ENCODE measurements at regions not wholly inside any gene's neighbourhood (a gene's known extent, or its start where the extent isn't known, plus 50 kb on each side); places are given as distances from the start of the nearest gene placed in this dataset.

- Histone ChIP-seq H3K27me3 (peaks cover 0 to 5% (median 0%) of the 10 kb centered on the region in 7 donors), H3K9me3 (no peaks in the 10 kb centered on the region), H3K27ac (no peak overlapping the region), H3K36me3 (no peaks in the 10 kb centered on the region), H3K4me3 (no peak overlapping the region), H3K4me1 (no peaks in the 10 kb centered on the region)
- no peak for DNase-seq
- TF ChIP-seq CTCF (IDR thresholded peaks at IDR 0.05) = no peak
- intact Hi-C loops (cut with DNase I) = no loop called here
- 56 to 68% methylated on average over 1 of the region's 1 CpG for WGBS, 2 donors
- ATAC-seq = no peak
Measured at GRCh38 chr5:88092358-88092757, 176.3 kb downstream of the TMEM161B start.

GRCh38 chr5:88090506-88090905, 178.1 kb downstream of the TMEM161B start:
- Histone ChIP-seq H3K4me3 (no peak overlapping the region), H3K9me3 (no peaks in the 10 kb centered on the region), H3K4me1 (no peaks in the 10 kb centered on the region), H3K27ac (no peak overlapping the region), H3K36me3 (no peaks in the 10 kb centered on the region), H3K27me3 (peaks cover 0 to 5% (median 0%) of the 10 kb centered on the region in 7 donors)
- DNase-seq (no peak), ATAC-seq (no peak)
- TF ChIP-seq CTCF (IDR thresholded peaks at IDR 0.05) = no peak
- WGBS, 2 donors = 84 to 88% methylated on average over 2 of the region's 2 CpGs
- intact Hi-C loops (cut with DNase I) = no loop called here

DNA sequence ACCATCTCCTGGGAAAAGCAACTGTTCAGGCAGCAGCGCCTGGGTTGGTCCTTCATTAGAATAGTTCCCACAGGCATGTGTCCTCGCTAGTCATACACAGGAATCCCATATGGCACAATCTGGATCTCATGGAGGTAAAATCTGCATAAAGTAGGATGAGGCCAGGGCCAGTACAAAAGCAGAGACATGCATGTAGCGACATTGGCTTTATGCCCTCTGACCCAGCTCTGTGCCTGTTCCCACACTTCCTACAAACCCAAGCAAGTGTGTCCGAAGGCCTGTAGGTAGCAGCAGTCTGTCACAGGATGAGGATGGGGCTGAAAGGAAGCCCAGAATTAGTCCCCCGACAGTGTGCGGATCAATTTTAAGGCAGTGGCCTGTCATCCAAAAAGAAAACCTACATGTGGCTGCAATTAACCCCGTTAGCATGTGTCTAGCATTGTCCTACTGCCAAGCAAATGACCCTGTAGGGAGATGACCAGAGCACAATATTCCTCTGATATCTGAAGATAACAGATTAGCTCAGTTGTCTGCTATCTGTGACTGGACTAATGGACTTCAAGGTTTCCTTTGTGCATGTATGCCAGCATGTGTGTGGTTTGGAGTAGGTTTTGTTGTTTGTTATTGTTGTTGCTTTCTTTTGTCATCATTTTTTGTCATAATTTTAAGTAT, 178.8 kb downstream of the TMEM161B start:
- H3K27me3 ChIP-seq = peaks cover 0 to 5% (median 0%) of the 10 kb centered on the region in 7 donors
- 68 to 71% methylated on average over 7 of the region's 7 CpGs for WGBS, 2 donors
- no peak for TF ChIP-seq CTCF (IDR thresholded peaks at IDR 0.05)
- no peaks in the 10 kb centered on the region for H3K9me3 ChIP-seq
- intact Hi-C loops (cut with DNase I) = no loop called here
- H3K36me3 ChIP-seq = no peaks in the 10 kb centered on the region
- ATAC-seq (no peak), DNase-seq (no peak)
- no peak overlapping the region for H3K4me3 ChIP-seq
- no peak overlapping the region for H3K27ac ChIP-seq
- no peaks in the 10 kb centered on the region for H3K4me1 ChIP-seq

- no peaks in the 10 kb centered on the region for H3K36me3 ChIP-seq
- ATAC-seq = no peak
- TF ChIP-seq CTCF (IDR thresholded peaks at IDR 0.05) = no peak
- H3K9me3 ChIP-seq = no peaks in the 10 kb centered on the region
- no peaks in the 10 kb centered on the region for H3K4me1 ChIP-seq
- WGBS, 2 donors = 63 to 69% methylated on average over 5 of the region's 5 CpGs
- H3K27me3 ChIP-seq = peaks cover 0 to 5% (median 0%) of the 10 kb centered on the region in 7 donors
- H3K27ac ChIP-seq = no peak overlapping the region
- intact Hi-C loops (cut with DNase I) = no loop called here
- no peak overlapping the region for H3K4me3 ChIP-seq
- no peak for DNase-seq
Measured at GRCh38 chr5:88085462-88085861, 183.2 kb downstream of the TMEM161B start.

Measured in heart right ventricle (tissue), 16 donors.